HCT116 (cell line): ENCODE measurements at regions not wholly inside any gene's neighbourhood (a gene's known extent, or its start where the extent isn't known, plus 50 kb on each side); places are given as distances from the start of the nearest gene placed in this dataset.

Experiments used
- ATAC-seq: fragments of 200-7000 bp; cut with Tn5 transposase; 2 replicates; pipeline ENCODE4 v1.9.1; 2020; ENCODE audit warnings: mild to moderate bottlenecking, moderate library complexity
- BruUV-seq: library from RNA; stranded (reverse); fragments of 400-500 nt; replicated peaks from 2 replicates; lab custom pipeline; 2021; lab: Mats Ljungman, UMichigan
- CTCF ChIA-PET: fragments of 300-600 bp; sonication (Branson Sonifier 250); formaldehyde crosslinking; loops from one replicate; lab custom pipeline; 2021; ENCODE audit warnings: antibody characterized with exemption; lab: Charles Lee
- POLR2A ChIA-PET: fragments of 300-600, 350-600 bp; sonication (Branson Sonifier 250); formaldehyde crosslinking; loops from one replicate; lab custom pipeline; 2021; ENCODE audit warnings: antibody characterized with exemption; lab: Charles Lee
- RAD21 ChIA-PET, 2 experiments: fragments of 300-600 bp; sonication (Branson Sonifier 250); formaldehyde crosslinking; loops; one replicate each; lab custom pipeline; 2023; ENCODE audit warnings: low total read pairs in 2 of 2; ENCODE audit not compliant: uncharacterized antibody in 2 of 2, unreplicated experiment in 2 of 2, low non-redundant PET in 1 of 2; lab: Charles Lee
- DNase-seq: peaks from one replicate; pipeline ENCODE4 v3.0.0-alpha.2; 2010; ENCODE audit warnings: low read depth, low spot score
- H2AFZ ChIP-seq: fragments of 200-600 bp; shearing (Covaris generic), sonication (generic); 2 replicates; pipeline ENCODE4 v1.6.1; 2017; ENCODE audit warnings: low read depth, mixed run types, mixed read lengths, antibody characterized with exemption, low read length; ENCODE audit not compliant: poor library complexity, severe bottlenecking
- H3K27ac ChIP-seq: 2 replicates; pipeline ENCODE4 v1.5.1; 2012; ENCODE audit warnings: low read depth, low read length
- H3K27me3 ChIP-seq: fragments of 200-600 bp; sonication (generic); 2 replicates; pipeline ENCODE4 v1.6.1; 2016; ENCODE audit warnings: mixed run types, low read length, mixed read lengths; ENCODE audit not compliant: insufficient read depth
- H3K36me3 ChIP-seq, 2 experiments: fragments of 200-500 bp in 1 of 2; fragments of 200-600 bp in 1 of 2; sonication (Bioruptor generic) in 1 of 2; sonication (generic) in 1 of 2; 2 replicates each; pipeline versions ENCODE4 v1.5.1 to v1.6.1; 2014 to 2016; ENCODE audit warnings: low read length in 2 of 2, inconsistent platforms in 1 of 2, mixed read lengths in 1 of 2, mixed run types in 1 of 2; ENCODE audit not compliant: insufficient read depth in 2 of 2, control insufficient read depth in 1 of 2
- H3K4me1 ChIP-seq, 2 experiments: fragments of 200-600 bp in 1 of 2; sonication (generic) in 1 of 2; 2 replicates each; pipeline versions ENCODE4 v1.5.1 to v1.6.1; 2012 to 2017; ENCODE audit warnings: low read length in 2 of 2, inconsistent platforms in 1 of 2, mild to moderate bottlenecking in 1 of 2, mixed read lengths in 1 of 2, mixed run types in 1 of 2, moderate library complexity in 1 of 2; ENCODE audit not compliant: insufficient read depth in 2 of 2, control insufficient read depth in 1 of 2
- H3K4me2 ChIP-seq: fragments of 200-600 bp; sonication (generic); 2 replicates; pipeline ENCODE4 v1.6.1; 2017; ENCODE audit warnings: mixed run types, low read length, mixed read lengths
- H3K4me3 ChIP-seq, 2 experiments: fragments of 200-600 bp in 1 of 2; sonication (generic) in 1 of 2; replicated peaks in 1 of 2; 2 replicates each; pipeline ENCODE4 v1.5.1; 2011 to 2016; ENCODE audit warnings: low read length in 2 of 2, control low read depth in 1 of 2, low read depth in 1 of 2, mild to moderate bottlenecking in 1 of 2, mixed read lengths in 1 of 2, mixed run types in 1 of 2
- H3K79me2 ChIP-seq: fragments of 200-600 bp; sonication (generic); 2 replicates; pipeline ENCODE4 v1.6.1; 2017; ENCODE audit warnings: mild to moderate bottlenecking, mixed run types, low read length, moderate library complexity, mixed read lengths; ENCODE audit not compliant: insufficient read depth
- H3K9ac ChIP-seq: fragments of 200-600 bp; sonication (generic); 2 replicates; pipeline ENCODE4 v1.6.1; 2016; ENCODE audit warnings: low read length, mixed read lengths
- H3K9me2 ChIP-seq: fragments of 200-600 bp; sonication (generic), shearing (Covaris generic); 2 replicates; pipeline ENCODE4 v1.6.1; 2017; ENCODE audit warnings: mixed run types, mild to moderate bottlenecking, moderate library complexity; ENCODE audit not compliant: insufficient read depth
- H3K9me3 ChIP-seq, 2 experiments: fragments of 200-500 bp in 1 of 2; fragments of 200-600 bp in 1 of 2; sonication (Bioruptor generic) in 1 of 2; sonication (generic) in 1 of 2; 2 replicates each; pipeline ENCODE4 v1.6.1; 2014 to 2017; ENCODE audit warnings: low read length in 2 of 2, mixed read lengths in 2 of 2, inconsistent platforms in 1 of 2, low read depth in 1 of 2, mild to moderate bottlenecking in 1 of 2, mixed run types in 1 of 2, moderate library complexity in 1 of 2; ENCODE audit not compliant: control insufficient read depth in 1 of 2, insufficient read depth in 1 of 2
- H4K20me1 ChIP-seq: fragments of 200-600 bp; sonication (generic), shearing (Covaris generic); 2 replicates; pipeline ENCODE4 v1.6.1; 2017; ENCODE audit warnings: mixed run types, mild to moderate bottlenecking, moderate library complexity; ENCODE audit not compliant: insufficient read depth
- CBX3 ChIP-seq: IDR thresholded peaks from 2 replicates; pipeline ENCODE4 v1.6.1; 2012; ENCODE audit warnings: low read depth
- CEBPB ChIP-seq: IDR thresholded peaks from 2 replicates; pipeline ENCODE4 v1.6.1; 2012; ENCODE audit warnings: low read depth
- ELF1 ChIP-seq: IDR thresholded peaks from 2 replicates; pipeline ENCODE4 v1.6.1; 2012; ENCODE audit warnings: low read depth, borderline replicate concordance
- EZH2 ChIP-seq: fragments of 200-600 bp; sonication (generic); IDR thresholded peaks from 2 replicates; pipeline ENCODE4 v1.6.1; 2017; ENCODE audit warnings: antibody characterized with exemption, mixed run types
- EZH2phosphoT487 ChIP-seq: fragments of 200-600 bp; IDR thresholded peaks from 2 replicates; pipeline ENCODE4 v1.6.1; 2018; ENCODE audit warnings: antibody characterized with exemption, borderline replicate concordance
- FOSL1 ChIP-seq: IDR thresholded peaks from 2 replicates; pipeline ENCODE4 v1.6.1; 2012; ENCODE audit warnings: low read depth
- POLR2AphosphoS5 ChIP-seq: IDR thresholded peaks from 2 replicates; pipeline ENCODE4 v1.6.1; 2011; ENCODE audit warnings: mild to moderate bottlenecking, low read depth, low read length, moderate library complexity
- SIN3A ChIP-seq: IDR thresholded peaks from 2 replicates; pipeline ENCODE4 v1.6.1; 2012; ENCODE audit warnings: low read depth
- SP1 ChIP-seq: IDR thresholded peaks from 2 replicates; pipeline ENCODE4 v1.6.1; 2012; ENCODE audit warnings: low read depth
- SRF ChIP-seq: IDR thresholded peaks from 2 replicates; pipeline ENCODE4 v1.6.1; 2012; ENCODE audit warnings: low read depth
- TCF7L2 ChIP-seq: IDR thresholded peaks from 2 replicates; pipeline ENCODE4 v1.7.0; 2011; ENCODE audit warnings: borderline replicate concordance, inconsistent platforms; ENCODE audit not compliant: insufficient read depth, insufficient read length; ENCODE audit errors: extremely low read depth
- YY1 ChIP-seq: IDR thresholded peaks from 2 replicates; pipeline ENCODE4 v1.6.1; 2011; ENCODE audit warnings: low read length, low read depth, moderate library complexity, mild to moderate bottlenecking; ENCODE audit not compliant: insufficient replicate concordance; ENCODE audit errors: extremely low read depth
- ZNF274 ChIP-seq: fragments of 200-500 bp; sonication (Bioruptor generic); IDR thresholded peaks from 2 replicates; pipeline ENCODE4 v1.6.1; 2014; ENCODE audit warnings: mild to moderate bottlenecking, low read depth, low read length, inconsistent platforms
- intact Hi-C: fragments of 100-400 bp; cut with micrococcal nuclease; formaldehyde crosslinking; loops from 2 replicates; pipeline ENCODE4 v1.10.0; 2022
- TF ChIP-seq, protein P1 (sequence below): IDR thresholded peaks from 2 replicates; pipeline ENCODE4 v1.6.1; 2012
- TF ChIP-seq, protein P2 (sequence below): IDR thresholded peaks from 2 replicates; pipeline ENCODE4 v1.6.1; 2011; ENCODE audit warnings: mild to moderate bottlenecking, low read length, moderate library complexity; ENCODE audit not compliant: insufficient replicate concordance; ENCODE audit errors: extremely low read depth
- TF ChIP-seq, protein P3 (sequence below): IDR thresholded peaks from 2 replicates; pipeline ENCODE4 v1.6.1; 2012; ENCODE audit warnings: low read depth

DNA sequence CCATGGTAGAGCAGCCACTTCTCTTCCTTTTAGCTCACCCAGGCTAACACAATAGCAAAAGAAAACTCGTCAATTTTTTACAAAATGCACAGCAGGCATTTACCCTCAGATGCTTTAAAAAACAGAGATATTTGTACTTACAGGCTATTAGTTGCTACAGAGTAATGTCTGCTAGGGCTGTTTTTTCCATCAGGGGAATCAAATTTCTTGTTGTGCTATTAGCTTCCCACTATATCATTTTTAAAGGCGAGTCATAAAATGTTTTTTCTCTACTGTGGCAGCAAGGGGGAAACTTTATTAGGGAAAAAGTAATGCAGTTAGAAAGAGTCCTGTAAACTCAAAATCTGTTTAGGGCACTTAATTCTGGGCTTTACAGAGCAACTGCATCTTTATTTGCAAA, 277.9 kb upstream of the THSD7B start:
- H3K27ac ChIP-seq: no peak overlapping the region
- POLR2A ChIA-PET: no interaction called here
- CTCF ChIA-PET: no interaction called here
- H3K9me2 ChIP-seq: no peaks in the 10 kb centered on the region
- no TSS peak for BruUV-seq
- H2AFZ ChIP-seq: no peak overlapping the region
- DNase-seq (no peak), ATAC-seq (no peak)
- H3K4me2 ChIP-seq: no peak overlapping the region
- RAD21 ChIA-PET: no interaction called here
- intact Hi-C loops: no loop called here
- no peaks in the 10 kb centered on the region for H3K79me2 ChIP-seq
- no peaks in the 10 kb centered on the region for H4K20me1 ChIP-seq
- H3K9ac ChIP-seq: no peak overlapping the region
- H3K27me3 ChIP-seq: peaks cover 28% of the 10 kb centered on the region
- no peaks in the 10 kb centered on the region for H3K36me3 ChIP-seq
- H3K4me1 ChIP-seq: no peaks in the 10 kb centered on the region
- H3K4me3 ChIP-seq: no peak overlapping the region
- TF ChIP-seq SIN3A (no peak), FOSL1 (no peak), SRF (no peak), YY1 (no peak), ELF1 (no peak), TCF7L2 (no peak), CEBPB (no peak), CBX3 (no peak), SP1 (no peak), POLR2AphosphoS5 (no peak), ZNF274 (no peak), EZH2phosphoT487 (no peak), EZH2 (no peak)
- TF ChIP-seq, protein P1, sequence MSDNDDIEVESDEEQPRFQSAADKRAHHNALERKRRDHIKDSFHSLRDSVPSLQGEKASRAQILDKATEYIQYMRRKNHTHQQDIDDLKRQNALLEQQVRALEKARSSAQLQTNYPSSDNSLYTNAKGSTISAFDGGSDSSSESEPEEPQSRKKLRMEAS: no peak
- TF ChIP-seq, protein P2, sequence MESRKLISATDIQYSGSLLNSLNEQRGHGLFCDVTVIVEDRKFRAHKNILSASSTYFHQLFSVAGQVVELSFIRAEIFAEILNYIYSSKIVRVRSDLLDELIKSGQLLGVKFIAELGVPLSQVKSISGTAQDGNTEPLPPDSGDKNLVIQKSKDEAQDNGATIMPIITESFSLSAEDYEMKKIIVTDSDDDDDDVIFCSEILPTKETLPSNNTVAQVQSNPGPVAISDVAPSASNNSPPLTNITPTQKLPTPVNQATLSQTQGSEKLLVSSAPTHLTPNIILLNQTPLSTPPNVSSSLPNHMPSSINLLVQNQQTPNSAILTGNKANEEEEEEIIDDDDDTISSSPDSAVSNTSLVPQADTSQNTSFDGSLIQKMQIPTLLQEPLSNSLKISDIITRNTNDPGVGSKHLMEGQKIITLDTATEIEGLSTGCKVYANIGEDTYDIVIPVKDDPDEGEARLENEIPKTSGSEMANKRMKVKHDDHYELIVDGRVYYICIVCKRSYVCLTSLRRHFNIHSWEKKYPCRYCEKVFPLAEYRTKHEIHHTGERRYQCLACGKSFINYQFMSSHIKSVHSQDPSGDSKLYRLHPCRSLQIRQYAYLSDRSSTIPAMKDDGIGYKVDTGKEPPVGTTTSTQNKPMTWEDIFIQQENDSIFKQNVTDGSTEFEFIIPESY: no peak
- TF ChIP-seq, protein P3, sequence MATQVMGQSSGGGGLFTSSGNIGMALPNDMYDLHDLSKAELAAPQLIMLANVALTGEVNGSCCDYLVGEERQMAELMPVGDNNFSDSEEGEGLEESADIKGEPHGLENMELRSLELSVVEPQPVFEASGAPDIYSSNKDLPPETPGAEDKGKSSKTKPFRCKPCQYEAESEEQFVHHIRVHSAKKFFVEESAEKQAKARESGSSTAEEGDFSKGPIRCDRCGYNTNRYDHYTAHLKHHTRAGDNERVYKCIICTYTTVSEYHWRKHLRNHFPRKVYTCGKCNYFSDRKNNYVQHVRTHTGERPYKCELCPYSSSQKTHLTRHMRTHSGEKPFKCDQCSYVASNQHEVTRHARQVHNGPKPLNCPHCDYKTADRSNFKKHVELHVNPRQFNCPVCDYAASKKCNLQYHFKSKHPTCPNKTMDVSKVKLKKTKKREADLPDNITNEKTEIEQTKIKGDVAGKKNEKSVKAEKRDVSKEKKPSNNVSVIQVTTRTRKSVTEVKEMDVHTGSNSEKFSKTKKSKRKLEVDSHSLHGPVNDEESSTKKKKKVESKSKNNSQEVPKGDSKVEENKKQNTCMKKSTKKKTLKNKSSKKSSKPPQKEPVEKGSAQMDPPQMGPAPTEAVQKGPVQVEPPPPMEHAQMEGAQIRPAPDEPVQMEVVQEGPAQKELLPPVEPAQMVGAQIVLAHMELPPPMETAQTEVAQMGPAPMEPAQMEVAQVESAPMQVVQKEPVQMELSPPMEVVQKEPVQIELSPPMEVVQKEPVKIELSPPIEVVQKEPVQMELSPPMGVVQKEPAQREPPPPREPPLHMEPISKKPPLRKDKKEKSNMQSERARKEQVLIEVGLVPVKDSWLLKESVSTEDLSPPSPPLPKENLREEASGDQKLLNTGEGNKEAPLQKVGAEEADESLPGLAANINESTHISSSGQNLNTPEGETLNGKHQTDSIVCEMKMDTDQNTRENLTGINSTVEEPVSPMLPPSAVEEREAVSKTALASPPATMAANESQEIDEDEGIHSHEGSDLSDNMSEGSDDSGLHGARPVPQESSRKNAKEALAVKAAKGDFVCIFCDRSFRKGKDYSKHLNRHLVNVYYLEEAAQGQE: no peak
- TF ChIP-seq, all 23 proteins: peak for 0
- no peaks in the 10 kb centered on the region for H3K9me3 ChIP-seq
